MM.1S (cell line): ENCODE measurements at regions not wholly inside any gene's neighbourhood (a gene's known extent, or its start where the extent isn't known, plus 50 kb on each side); places are given as distances from the start of the nearest gene placed in this dataset.

Experiments
- CTCF ChIP-seq: fragments of 300-600 bp; sonication (generic); IDR thresholded peaks from 2 replicates; pipeline ENCODE4 v1.5.1; 2016; ENCODE audit warnings: antibody characterized with exemption, low read length, mixed read lengths
- EZH2 ChIP-seq: fragments of 300-600 bp; sonication (generic); optimal IDR thresholded peaks from 2 replicates; pipeline ENCODE3; 2017; ENCODE audit warnings: low read depth, mild to moderate bottlenecking, antibody characterized with exemption, low read length, mixed read lengths
- EZH2phosphoT487 ChIP-seq: fragments of 300-600 bp; sonication (generic); IDR thresholded peaks from 2 replicates; pipeline ENCODE4 v1.6.1; 2018; ENCODE audit warnings: antibody characterized with exemption, low read length

GRCh38 chr21:15441060-15441493 lies 288.7 kb upstream of the USP25 start:
- no peak for TF ChIP-seq EZH2phosphoT487
- TF ChIP-seq CTCF = no peak
- TF ChIP-seq EZH2 = no peak
